ENCODE measurements at regions not wholly inside any gene's neighbourhood (a gene's known extent, or its start where the extent isn't known, plus 50 kb on each side); places are given as distances from the start of the nearest gene placed in this dataset.
"Not testable (repeated sequence)": the region's sequence is repeated elsewhere in the genome, so short reads cannot be mapped to it uniquely, and the experiment has no call there.

DNA sequence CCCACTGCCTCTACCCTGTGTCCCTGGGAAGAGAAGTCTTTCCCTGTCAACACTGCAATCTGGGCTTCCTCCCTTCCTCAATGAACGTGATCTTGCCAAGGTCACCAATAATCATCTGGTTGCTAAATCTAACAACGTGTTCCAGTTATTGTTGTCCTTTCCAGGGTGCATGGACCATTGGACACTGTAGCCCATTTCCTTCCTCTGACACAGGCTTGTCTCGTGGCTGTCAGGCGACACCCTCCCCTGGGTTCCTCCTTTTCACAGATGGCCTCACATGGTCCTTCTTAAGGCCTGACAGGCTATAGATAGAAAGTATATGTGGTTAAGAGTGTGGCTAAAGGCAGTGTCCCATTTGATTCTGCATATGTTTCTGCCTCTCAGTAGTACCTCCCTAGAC lies 67.7 kb upstream of the STARD13 start:
- Histone ChIP-seq H3K27ac (no peak overlapping the region), H3K36me3 (no peaks in the 10 kb centered on the region), H3K4me3 (no peak overlapping the region), H3K4me1 (no peaks in the 10 kb centered on the region), H3K9me3 (no peaks in the 10 kb centered on the region), H3K27me3 (no peaks in the 10 kb centered on the region)
- no peak for DNase-seq
- no peak for TF ChIP-seq POLR2A (IDR thresholded peaks at IDR 0.05)
- TF ChIP-seq, protein P1, sequence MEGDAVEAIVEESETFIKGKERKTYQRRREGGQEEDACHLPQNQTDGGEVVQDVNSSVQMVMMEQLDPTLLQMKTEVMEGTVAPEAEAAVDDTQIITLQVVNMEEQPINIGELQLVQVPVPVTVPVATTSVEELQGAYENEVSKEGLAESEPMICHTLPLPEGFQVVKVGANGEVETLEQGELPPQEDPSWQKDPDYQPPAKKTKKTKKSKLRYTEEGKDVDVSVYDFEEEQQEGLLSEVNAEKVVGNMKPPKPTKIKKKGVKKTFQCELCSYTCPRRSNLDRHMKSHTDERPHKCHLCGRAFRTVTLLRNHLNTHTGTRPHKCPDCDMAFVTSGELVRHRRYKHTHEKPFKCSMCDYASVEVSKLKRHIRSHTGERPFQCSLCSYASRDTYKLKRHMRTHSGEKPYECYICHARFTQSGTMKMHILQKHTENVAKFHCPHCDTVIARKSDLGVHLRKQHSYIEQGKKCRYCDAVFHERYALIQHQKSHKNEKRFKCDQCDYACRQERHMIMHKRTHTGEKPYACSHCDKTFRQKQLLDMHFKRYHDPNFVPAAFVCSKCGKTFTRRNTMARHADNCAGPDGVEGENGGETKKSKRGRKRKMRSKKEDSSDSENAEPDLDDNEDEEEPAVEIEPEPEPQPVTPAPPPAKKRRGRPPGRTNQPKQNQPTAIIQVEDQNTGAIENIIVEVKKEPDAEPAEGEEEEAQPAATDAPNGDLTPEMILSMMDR (IDR thresholded peaks at IDR 0.05): no peak
- intact Hi-C loops (cut with DNase I; ENCODE audit: low total_unique reads): loop anchor here (5.0 kb wide), 1 partner anchor 189 kb away; no protein-coding TSS in a partner anchor

DNA sequence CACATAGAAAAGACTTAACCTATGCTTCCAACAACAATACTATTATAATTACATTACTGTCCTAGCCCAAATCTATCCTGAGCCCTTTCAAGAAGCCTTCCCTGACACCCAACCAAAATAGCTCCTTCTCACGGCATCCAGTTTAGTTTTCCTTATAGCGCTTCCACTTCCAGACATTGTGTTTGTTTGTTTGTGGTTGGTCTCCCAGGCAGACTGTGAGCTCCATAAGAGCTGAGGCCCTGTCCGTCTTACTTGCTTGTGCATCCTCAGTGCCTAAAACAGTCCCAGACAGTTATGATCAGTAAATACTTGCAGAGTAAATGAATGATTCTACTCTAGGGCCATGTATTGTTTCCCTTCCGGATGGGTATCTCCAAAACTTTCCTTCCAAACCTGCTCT lies 68.1 kb upstream of the STARD13 start:
- Histone ChIP-seq H3K9me3 (no peaks in the 10 kb centered on the region), H3K4me3 (no peak overlapping the region), H3K27ac (no peak overlapping the region), H3K36me3 (no peaks in the 10 kb centered on the region), H3K4me1 (no peaks in the 10 kb centered on the region), H3K27me3 (no peaks in the 10 kb centered on the region)
- no peak for TF ChIP-seq POLR2A (IDR thresholded peaks at IDR 0.05)
- TF ChIP-seq, protein P1 (IDR thresholded peaks at IDR 0.05): no peak
- DNase-seq: no peak
- intact Hi-C loops (cut with DNase I; ENCODE audit: low total_unique reads): loop anchor here (5.0 kb wide), 1 partner anchor 189 kb away; no protein-coding TSS in a partner anchor

DNA sequence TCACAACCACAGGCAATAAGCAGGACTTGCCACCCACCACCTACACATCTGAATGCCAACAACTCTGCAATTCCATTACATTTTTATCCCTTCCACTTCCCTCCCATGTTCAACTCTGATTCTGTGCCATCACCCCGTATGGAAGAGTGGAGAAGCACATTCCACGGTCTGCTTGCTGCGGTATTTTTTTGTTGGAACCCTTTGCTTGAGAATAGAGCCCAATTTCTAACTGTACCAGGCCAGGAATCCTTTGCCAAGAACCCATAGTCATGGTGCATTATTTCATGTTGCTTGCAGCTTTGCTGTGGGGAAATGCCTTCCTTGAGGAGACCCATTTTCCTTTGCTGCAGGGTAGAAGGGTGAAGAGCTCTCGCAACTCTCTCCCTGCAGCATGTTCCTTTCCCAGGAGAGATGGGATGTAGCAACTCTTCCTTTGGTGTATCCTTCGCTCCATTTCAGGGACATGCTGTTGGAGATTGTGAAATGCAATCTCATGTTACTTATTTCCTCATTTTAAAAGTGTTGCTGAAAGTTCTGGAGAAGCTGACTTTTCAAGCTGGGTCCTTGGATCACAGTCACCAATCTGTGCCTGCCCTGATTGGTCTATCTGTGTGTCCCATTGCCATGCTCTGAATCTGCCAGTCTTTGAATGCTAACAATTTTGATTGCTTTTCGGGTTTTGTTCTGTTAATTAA lies 69.8 kb upstream of the STARD13 start:
- Histone ChIP-seq H3K27me3 (no peaks in the 10 kb centered on the region), H3K4me3 (no peak overlapping the region), H3K9me3 (no peaks in the 10 kb centered on the region), H3K27ac (no peak overlapping the region), H3K36me3 (no peaks in the 10 kb centered on the region), H3K4me1 (no peaks in the 10 kb centered on the region)
- no peak for DNase-seq
- intact Hi-C loops (cut with DNase I; ENCODE audit: low total_unique reads): no loop called here
- TF ChIP-seq, protein P1 (IDR thresholded peaks at IDR 0.05): no peak
- no peak for TF ChIP-seq POLR2A (IDR thresholded peaks at IDR 0.05)

DNA sequence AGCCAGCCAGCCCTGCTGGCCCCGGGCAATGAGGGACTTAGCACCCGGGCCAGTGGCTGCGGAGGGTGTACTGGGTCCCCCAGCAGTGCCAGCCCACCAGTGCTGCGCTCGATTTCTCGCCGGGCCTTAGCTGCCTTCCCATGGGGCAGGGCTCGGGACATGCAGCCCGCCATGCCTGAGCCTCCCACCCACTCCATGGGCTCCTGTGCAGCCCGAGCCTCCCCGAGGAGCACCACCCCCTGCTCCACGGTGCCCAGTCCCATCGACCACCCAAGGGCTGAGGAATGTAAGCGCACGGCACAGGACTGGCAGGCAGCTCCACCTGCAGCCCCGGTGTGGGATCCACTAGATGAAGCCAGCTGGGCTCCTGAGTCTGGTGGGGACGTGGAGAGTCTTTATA lies 72.5 kb upstream of the STARD13 start:
- H3K9me3 ChIP-seq; intact Hi-C loops (cut with DNase I; ENCODE audit: low total_unique reads); H3K36me3 ChIP-seq; DNase-seq; H3K27me3 ChIP-seq; H3K27ac ChIP-seq; H3K4me1 ChIP-seq; H3K4me3 ChIP-seq: not testable (repeated sequence)

DNA sequence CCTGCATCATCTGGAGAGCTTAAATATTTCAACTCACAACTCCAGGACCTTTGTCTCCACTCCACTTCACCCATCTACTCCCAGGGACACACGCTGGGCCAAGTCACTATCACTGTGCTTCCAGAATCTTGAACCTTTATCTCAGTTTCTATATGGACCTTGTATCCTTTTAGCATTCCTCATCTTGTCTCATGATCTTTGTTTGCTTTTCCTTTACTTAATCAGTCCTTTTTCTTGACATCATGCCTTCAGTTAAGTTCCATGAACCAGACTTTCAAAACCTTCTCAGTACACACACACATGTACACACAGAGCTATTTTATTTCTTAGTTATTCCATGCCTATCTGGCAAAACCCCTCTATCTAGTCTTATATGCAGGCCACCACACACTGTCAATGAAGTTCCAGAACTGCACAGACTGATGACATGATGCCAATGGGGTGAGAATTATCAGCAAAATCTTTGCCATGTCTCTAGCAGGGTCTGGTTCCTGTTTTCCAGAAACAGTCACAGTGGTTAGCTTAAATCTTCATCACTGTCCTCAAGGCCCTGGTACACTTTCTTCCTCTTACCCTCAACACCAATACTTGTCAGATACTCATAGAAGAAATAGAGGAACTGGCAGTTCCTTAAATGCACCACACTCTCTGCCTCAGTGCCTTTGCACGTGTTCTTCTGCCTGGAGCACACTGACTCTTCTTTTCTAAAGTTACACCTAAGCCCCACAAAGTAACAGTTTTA lies 77.6 kb upstream of the STARD13 start:
- H3K4me1 ChIP-seq: no peaks in the 10 kb centered on the region
- H3K4me3 ChIP-seq: no peak overlapping the region
- no peaks in the 10 kb centered on the region for H3K9me3 ChIP-seq
- no peak overlapping the region for H3K27ac ChIP-seq
- TF ChIP-seq, protein P1 (IDR thresholded peaks at IDR 0.05): no peak
- TF ChIP-seq POLR2A (IDR thresholded peaks at IDR 0.05): no peak
- no peaks in the 10 kb centered on the region for H3K36me3 ChIP-seq
- no peaks in the 10 kb centered on the region for H3K27me3 ChIP-seq
- DNase-seq: no peak
- intact Hi-C loops (cut with DNase I; ENCODE audit: low total_unique reads): no loop called here

All from uterus (tissue), 3 donors.